Activated CD4-positive, CD25-positive, alpha-beta regulatory T cell treated with anti-CD3 and anti-CD28 coated beads, Interleukin-2, amount 50 U/mL, for 72 hours (primary cell): ENCODE measurements at regions not wholly inside any gene's neighbourhood (a gene's known extent, or its start where the extent isn't known, plus 50 kb on each side); places are given as distances from the start of the nearest gene placed in this dataset.
"Not testable (repeated sequence)": the region's sequence is repeated elsewhere in the genome, so short reads cannot be mapped to it uniquely, and the experiment has no call there.

ENCODE experiments used
- DNase-seq: peaks from one replicate; pipeline ENCODE4 v3.0.0; 2021

DNA sequence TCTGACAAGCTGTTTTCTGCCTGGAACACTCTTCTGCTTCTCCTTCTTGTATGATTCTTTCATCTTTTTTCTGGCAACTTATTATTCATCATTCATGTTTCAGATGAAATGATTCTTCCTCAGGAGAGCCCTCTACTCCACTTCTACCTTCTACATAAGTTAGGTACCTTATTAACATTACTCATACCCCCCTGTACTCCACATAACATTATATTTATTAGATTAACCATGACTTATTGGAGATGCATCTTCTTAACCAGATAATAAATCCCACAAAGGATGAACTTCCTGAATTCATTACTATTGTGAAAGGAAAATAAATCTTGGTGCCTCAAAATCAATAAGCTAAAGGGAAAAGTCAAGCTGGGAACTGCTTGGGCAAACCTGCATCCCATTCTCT is 1636.5 kb upstream of the FLRT2 start:
- no peak for DNase-seq

DNA sequence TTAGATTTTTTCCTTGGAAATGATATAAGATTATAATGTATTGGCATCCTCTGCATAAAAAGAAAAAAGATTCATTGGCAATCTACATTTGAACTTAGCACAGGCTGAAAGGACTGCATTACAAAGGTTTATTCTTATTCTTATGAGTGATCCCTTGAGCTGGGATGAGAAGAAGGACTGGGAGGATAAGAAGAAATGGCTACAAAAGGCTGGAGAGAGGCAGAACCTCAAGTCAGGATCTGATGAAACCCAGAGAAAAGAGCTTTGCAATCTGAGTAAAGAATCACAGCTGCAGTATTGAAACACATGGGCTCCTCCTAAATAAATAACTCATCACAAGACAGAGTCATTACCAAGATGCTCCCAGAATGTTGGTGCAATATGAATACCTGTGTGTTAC is 1635.4 kb upstream of the FLRT2 start:
- DNase-seq: no peak

DNA sequence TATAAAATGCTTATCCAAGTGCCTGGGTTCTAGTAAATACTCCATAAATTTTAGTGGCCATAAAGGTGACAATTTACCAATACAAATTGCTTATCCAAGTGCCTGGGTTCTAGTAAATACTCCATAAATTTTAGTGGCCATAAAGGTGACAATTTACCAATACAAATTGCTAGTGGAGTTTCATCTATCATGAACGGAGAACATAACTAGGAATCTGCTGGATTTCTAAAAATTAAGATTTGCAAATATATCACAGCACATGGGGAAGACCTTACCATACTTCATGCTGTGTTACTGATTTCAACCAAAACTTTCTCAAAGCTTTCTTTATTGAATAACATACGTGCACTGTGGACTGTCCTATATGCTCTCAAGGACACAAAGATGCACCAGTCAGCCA is 1631.4 kb upstream of the FLRT2 start:
- DNase-seq: not testable (repeated sequence)

DNA sequence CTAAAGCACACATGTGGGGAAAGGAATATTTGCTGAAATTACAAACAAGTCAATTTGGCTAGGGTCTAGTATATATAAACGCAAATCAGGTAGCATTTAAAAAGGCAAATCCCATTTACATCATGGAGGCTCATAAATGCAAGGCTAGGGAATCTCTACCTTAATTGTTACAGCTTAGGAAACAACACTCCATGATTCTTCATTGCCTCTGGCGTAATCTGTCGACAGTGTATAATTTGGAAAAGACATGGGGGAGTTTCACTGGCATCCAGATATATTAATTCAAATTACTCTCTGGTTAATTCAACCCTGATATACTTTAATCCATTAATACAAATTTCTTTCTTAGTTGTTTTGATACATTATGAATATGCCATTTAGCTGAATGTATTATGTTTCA is 1630.2 kb upstream of the FLRT2 start:
- DNase-seq: no peak

DNA sequence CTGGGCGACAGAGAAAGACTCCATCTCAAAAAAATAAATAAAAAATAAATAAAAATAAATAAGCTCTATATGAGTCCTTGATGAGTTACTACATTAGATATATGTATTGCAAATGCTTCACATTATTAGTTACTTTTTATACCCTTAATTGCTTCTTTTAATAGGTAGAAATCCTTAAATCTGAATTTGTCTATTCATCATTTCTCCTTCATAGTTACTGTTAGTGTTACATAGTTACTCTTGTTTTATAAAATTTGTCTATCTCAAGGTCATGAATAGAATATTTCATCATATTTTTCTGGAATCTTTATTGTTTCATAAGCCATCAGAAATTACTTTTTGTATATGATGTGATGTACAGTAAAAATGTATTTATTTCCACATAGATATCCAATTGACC is 1624.8 kb upstream of the FLRT2 start:
- no peak for DNase-seq

DNA sequence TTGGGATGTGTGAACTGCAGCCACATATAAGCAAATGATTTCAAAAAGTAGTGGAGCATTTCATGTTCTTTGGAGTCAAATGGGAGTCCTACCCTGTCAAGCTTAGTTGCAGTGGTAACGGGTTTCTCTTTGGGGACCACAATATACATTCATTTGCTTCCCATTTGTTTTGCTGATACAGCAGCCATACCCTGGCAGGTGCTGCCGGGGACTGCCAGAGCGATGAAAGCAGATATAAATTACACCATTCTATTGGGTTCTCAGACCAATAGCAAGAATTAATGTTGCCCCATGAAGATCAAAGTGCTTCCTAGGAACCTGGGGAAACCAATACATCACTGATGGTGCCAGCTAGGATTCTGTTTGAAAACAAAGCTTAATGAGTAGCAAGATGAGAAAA is 1621.5 kb upstream of the FLRT2 start:
- no peak for DNase-seq

DNA sequence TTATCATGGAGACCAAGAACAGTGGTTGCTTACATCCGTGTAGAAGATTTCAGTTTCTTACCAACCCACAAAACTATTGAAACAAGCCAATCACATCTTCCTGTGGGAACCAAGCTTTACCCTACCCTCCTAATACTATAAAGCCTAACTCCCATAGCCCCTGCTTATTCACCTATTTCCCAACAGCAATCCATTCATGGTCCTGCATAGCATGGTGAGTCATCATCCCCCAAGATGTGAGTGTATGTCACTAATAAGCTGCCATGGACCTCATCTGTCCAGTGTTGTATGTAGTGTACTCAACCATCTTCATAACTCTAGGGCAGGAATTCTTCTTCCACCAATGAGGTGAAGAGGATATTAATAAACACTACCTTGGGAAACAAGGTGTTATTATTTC is 1620.4 kb upstream of the FLRT2 start:
- DNase-seq: no peak

DNA sequence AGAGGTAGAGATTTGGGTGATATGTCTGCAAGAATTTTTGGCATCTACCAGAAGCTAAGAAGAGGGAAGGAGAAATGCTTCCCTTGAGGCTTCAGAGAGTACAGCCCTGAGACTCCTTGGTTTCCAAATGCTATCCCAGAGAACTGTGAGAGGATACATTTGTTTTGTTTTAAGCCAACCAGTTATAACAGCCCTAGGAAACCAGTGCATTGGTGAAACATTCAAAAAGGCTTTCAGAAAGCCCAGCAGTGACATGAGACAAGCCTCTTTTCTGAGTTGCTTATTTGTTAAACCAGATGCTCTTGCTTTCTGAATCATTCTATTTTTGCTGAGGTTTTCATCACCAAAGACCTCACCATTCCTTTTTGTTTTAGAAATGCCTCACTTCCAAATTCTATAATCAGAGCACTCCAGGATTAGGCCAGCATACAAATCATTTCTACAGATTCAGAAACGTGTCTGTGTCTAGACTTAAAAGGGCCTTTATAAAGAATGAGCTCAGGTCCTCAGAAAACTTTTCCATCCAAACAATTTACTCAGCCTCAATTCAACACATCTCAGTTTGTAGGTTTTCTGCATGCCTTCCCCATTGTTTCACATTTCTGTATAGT is 1617.8 kb upstream of the FLRT2 start:
- no peak for DNase-seq

DNA sequence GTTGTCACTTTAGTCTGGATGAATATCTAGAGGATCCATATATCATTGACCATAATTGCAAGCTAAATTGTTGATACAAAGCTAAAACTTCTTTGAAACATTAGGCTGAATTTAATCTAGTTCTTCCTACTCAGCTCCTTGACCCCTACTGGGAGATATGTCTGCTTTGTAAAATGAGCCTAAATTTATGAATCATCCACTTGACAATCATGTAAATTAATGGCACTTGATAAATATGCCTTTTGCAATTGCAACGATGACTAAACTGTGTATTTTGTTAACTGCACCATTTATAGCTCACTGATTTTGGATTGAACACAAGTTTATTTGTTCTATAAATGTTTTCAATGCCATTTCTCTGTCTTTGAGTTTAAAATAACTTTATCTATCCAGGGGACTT is 1616.5 kb upstream of the FLRT2 start:
- DNase-seq: no peak

DNA sequence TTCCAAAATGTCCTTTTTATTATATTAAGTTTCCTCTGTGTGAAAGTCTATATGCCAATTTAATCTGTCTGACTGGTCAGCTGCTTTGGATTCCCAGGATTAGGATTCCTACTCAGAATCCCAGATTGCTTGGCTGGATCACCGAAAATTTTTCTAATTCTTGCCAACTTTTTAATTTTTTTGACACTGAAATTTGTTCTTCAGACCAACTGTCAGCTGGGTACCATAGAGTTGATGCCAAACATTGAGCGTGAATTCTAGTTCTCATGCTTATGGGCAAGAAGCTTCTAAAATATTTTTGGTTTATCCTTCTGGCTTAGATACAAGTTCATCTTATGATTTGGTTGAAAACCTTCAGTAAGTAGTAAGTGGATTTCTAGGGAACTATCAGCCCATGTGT is 1611.4 kb upstream of the FLRT2 start:
- DNase-seq: no peak

DNA sequence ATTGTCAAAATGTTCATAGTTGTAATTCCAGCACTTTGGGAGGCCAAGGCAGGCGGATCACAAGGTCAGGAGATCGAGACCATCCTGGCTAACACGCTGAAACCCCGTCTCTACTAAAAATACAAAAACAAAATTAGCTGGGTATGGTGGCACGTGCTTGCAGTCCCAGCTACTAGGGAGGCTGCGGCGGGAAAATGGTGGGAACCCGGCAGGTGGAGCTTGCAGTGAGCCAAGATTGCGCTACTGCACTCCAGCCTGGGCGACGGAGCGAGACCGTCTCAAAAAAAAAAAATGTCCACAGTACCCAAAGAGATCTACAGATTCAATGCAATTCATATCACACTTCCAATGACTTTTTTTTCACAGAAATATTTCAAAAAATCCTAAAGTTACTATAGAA is 1610.3 kb upstream of the FLRT2 start:
- not testable (repeated sequence) for DNase-seq

DNA sequence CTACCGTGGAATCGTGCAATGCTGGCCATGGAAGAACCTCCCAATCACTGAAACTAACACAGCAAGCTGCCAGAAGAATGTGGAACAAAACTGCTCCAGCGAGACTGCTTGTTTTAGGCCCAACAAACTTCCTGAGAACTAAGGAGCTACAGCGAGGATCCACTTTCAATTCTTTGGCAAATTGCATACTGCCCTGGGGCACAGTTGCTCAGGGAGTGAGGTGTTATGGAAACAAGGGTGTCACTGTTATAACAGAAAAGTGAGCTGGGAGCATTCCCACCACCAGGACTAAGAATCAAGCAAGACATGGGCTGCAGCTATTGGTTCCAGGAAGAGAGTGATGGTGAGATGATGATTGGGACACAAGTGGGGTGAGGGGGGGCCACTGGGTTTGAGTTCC is 1606.1 kb upstream of the FLRT2 start:
- DNase-seq: no peak

DNA sequence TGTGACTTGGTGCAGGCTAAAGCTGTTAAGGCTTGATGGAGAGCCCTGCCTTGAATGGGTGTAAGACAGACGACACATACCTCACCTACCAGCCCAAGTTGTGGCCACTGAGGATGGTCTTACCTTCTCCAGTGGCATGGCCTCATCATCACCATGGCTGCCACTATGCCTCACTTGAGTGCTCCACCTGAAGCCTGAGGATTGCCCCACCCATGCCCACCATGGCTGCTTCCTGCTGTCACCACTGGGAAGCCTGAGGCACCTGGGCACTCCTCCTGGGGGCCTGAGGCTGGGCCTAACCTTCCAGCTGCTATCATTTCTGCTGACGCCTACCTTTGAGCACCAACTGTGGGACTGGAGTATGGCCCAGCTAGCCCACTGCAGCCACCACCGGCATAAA is 1605.7 kb upstream of the FLRT2 start:
- no peak for DNase-seq

DNA sequence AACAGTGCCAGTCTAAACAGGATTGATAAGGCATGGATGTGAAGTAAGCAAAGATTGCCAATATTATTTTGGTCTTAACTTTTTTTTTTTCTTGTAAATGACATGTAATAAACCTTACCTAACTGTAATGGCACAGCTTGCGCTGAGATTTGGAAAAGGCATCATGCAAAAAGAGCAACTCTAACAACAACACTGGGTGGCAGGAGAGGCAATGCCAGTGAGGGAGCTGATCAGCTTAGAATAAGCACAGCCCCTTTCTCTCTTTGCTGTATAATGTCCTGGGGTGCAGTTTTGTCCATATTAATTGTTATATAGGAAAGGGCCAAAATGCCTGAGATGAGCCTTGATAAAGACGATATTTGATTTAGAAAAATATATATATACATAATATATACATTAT is 1589.7 kb upstream of the FLRT2 start:
- no peak for DNase-seq

DNA sequence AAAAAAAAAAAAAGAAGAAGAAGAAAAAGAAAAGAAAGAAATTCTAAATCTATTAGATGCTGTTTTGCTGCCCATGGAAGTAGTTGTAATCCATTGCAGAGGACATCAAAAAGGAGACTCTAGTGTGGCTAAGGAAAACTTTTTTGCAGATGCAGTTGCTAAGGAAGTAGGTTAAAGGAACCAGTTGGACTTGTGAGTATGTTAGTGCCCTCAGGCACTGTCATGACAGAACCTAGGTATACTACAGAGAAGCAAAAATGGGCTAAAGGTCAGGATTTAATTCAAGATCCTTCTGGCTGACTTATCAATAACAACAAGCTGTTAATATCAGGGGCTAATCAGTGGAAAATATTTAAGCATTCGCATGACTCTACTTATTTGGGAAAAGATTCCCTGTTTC is 1571.6 kb upstream of the FLRT2 start:
- no peak for DNase-seq

DNA sequence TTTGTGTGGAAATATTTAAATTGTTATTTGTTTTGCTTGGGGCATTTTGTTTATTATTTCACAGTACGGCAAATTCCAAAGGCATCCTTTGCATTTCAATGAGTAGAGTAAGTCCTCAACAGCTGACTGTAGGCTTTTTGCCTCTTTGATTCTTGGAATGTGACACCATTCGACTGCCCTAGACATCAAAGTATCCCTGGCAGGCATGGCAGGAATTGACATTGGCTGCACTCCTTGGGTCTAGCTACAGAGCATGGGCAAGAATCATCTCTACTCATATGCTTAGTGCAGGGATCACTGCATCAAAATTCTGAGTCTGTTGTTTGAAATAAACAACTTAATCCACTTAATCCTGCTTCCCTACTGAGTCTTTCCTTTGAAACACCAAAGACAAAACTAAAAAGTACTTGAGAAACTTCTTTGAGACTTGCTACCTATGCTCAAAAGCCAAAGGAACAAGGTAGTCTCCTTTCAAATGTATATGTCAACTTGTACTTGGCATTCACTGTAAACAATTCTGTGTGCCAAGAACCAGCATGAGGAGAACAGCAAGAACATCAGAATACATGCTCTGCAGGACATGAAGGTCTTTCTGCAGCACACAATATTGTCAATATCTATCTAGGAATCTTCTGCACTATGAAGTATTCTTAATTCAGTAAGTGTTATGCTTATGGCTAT is 1569.0 kb upstream of the FLRT2 start:
- DNase-seq: no peak

DNA sequence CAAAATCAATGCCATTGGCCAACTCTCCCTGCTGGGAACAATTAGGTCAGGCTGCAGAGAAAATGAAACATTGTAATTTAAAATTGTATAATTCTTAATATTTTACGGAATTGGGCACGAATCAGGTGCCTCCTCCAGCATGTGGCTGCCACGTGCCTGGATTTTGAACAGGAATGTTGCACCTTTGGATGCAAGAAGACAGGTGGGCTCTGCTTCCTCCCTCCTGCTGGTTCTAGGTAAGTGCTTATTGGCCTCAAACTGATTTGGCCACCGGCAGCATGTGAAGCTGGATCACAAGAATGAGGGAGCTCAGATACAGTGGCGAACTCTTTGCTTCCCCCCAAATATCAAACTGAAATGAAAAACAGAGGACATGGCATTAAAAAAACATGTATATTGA is 1559.9 kb upstream of the FLRT2 start:
- DNase-seq: no peak

DNA sequence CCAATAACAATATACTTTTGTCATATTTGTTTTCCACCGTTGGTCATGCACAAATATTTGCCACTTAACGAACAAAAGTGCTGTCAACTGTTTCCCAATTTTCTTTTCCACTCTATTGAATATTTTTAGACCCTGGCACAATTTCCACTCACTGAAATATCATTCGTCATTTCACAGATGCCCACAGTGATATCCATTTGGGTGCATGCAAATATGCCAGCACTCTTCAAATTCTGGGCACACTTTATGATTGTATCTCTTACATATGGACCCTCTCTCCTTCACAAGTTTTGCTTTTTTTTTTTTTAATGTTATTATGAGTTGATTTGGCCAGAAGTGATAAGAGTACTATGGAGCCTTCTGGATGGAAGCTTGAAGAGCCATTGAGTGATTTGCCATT is 1557.3 kb upstream of the FLRT2 start:
- DNase-seq: no peak

DNA sequence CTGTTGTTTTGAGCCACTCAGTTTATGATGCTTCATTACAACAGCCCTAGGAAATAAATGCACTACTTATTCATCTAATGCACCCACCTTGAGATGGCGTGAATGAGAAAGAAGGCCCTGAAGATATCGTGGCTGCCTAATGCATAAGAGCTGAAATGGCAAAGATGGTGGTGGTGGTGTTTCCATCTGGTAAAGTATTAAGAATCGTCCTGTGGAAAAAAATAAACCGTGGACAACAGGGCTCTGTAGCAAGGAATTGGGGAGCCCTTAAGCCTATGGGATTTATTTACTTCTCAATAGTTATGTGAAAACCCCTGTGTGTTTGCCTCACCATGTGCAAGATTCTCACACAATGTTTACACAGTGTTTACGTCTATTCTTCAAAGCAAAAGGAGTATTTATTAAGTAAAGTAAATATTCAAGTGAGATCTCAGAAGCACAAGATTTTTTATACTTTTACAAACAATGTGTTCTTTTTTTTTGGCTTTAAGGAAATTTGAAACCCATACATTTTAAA is 1555.2 kb upstream of the FLRT2 start:
- DNase-seq: no peak

DNA sequence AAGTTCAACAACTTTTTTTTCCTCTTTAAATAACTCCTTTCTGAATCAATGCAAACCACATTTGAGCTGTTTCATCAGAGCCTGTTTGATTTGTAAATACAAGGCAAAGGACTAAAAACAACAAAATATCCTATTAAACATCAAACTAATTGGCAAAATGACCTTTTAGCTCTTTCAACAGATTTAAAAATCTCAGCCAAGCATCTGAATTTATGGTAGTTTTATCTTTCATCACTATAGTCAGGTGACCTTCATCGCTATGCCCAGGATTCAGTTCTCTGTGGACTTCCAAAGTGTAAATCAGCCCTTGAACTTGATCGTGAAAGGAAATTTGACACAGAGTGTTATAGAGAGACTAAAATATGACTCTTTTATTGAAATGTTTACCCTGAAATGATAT is 1554.5 kb upstream of the FLRT2 start:
- DNase-seq: no peak

DNA sequence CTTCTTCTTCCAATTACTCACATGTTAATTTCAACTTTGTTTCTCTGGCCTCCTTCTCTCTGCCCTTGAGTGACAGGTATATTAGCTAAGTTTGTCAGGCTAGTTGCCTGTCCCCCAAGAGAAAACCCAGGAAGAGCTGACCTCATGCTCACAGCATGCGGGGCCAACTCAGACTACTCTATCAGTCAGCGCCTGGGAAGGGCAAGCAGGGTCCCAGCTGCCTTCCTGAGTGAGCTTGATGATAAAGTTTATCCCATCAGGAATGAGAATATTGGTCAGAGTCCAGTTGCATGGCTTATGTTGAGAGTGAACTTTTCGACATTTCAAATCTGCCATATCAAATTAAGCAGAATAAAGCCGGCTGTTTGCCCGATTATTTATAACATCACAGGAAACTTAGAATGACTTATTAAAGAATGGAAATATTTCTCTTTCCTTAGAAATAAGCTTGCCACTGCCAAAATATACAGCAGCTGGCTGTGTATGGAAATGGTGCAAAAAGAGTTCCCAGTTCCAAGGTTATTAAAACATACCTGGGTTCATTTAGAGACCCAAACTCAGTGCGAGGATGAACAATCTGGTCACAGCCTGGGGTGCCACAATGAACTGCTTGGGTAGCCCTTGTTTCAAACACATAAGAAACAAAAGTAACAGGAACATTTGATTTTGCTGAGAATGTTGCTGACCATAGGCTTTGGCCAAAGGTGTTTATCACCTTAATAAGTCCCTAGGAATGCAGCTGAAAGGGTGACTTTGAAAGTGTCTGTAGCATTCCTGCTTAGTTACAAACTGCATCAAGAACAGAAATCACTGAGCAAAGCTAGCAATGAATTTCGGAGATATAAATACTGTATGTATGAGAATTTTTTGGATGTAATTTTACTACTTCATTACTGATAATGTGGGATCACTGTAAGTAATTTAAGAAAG is 1553.8 kb upstream of the FLRT2 start:
- DNase-seq: no peak

DNA sequence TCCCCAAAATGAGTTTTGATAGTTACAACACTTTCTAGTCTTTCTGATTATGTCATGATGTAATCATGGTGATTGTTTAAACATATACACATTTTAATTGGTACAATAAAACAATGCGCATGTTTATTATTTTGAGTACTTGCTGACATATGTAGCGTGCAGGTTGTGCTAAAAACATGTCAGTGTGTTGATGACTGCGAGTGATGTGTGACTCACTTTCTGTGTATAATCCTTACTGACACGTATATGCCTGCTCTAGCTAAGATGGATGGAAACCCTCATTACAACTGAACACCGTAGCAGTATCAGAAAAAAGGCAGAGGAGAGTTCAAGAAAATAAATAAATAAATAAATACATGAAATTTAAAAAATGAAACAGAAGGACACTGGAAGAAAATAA is 1552.4 kb upstream of the FLRT2 start:
- no peak for DNase-seq

DNA sequence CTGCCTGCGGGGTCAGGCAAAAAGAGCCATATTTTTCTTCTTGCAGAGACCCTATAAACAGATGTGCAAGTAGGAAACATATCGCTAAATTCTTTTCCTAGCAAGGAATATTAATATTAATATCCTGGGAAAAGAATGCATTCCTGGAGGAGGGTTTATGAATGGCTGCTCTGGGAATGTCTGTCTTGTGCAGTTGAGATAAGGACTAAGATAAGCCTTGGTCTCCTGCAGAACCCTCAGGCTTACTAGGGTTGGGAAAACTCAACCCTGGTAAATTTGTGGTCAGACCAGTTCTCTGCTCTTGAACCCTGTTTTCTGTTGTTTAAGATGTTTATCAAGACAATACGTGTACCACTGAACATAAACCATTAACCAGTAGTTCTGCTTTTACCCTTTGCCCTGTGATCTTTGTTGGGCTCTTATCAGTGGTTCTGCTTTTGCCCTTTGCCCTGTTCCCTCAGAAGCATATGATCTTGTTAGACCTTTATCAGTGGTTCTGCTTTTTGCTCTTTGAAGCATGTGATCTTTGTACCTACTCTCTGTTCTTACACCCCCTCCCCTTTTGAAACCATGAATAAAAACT is 1548.2 kb upstream of the FLRT2 start:
- DNase-seq: not testable (repeated sequence)

DNA sequence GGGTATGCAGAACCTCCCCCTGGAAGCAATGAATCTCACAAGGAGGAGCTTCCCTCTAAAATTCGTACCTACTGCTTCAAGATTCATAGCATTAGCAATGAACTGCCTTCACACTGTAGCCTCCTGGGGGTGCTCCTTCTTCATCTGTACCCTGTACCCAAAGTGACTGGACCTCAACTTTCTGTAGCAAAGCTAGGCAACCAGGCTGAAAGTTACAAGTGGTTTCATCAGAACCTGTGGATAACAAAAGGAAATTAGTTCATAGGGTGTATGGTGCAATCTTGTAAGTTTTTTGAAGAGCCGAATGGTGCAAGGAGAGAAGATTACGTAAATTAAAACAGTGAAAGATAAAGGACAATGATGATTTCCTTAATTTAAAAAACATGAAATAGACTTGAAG is 1541.7 kb upstream of the FLRT2 start:
- no peak for DNase-seq
